H1 (cell line): ENCODE measurements at regions not wholly inside any gene's neighbourhood (a gene's known extent, or its start where the extent isn't known, plus 50 kb on each side); places are given as distances from the start of the nearest gene placed in this dataset.

Source experiments
- SIRT6 ChIP-seq: IDR thresholded peaks from one replicate; pipeline ENCODE4 v1.7.1; 2012; ENCODE audit warnings: low read length, inconsistent platforms
- SIX5 ChIP-seq: IDR thresholded peaks from 2 replicates; pipeline ENCODE4 v1.6.1; 2011; ENCODE audit warnings: mild to moderate bottlenecking, low read depth, low read length
- TAF1 ChIP-seq: IDR thresholded peaks from 2 replicates; pipeline ENCODE4 v1.6.1; 2011; ENCODE audit warnings: mild to moderate bottlenecking, low read depth, low read length
- YY1 ChIP-seq: IDR thresholded peaks from 2 replicates; pipeline ENCODE4 v1.6.1; 2011; ENCODE audit warnings: low read depth, mild to moderate bottlenecking, low read length

DNA sequence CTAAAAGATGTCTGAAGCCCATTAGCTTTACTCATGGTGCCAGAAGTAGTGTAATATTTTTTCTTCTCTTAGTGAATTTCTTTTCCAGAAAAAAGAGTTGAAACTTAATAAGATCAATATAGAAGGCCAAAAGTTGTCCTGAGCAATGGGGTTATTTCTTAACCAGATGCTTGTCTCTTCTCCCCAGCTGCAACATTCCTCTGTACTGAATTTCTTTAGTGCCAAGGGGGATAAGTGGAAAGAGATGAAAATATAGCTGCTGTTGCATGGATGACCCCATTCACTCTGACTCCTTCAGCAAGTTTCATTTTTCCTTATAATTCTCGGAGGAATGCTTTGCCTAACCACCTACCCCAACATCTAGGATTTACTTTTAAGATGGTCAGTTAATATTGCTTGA lies 675.0 kb downstream of the USP25 start (continued):
- TF ChIP-seq SIX5 = no peak
- no peak for TF ChIP-seq TAF1
- TF ChIP-seq YY1 = no peak
- TF ChIP-seq SIRT6 = no peak
